Uterus (tissue), 2 donors: ENCODE measurements at regions not wholly inside any gene's neighbourhood (a gene's known extent, or its start where the extent isn't known, plus 50 kb on each side); places are given as distances from the start of the nearest gene placed in this dataset.

ENCODE experiments used
- CTCF ChIP-seq, 4 experiments: fragments of 200-600 bp in 2 of 4; fragments of 450-650 bp in 2 of 4; sonication (generic) in 2 of 4; IDR thresholded peaks; one replicate each; pipeline ENCODE4 v1.5.1; 2016 to 2019; ENCODE audit warnings: antibody characterized with exemption in 4 of 4, mild to moderate bottlenecking in 2 of 4, moderate library complexity in 1 of 4
- POLR2A ChIP-seq, 2 donors: fragments of 450-650 bp; IDR thresholded peaks; one replicate each; pipeline ENCODE4 v1.6.1; 2016; ENCODE audit warnings: antibody characterized with exemption in 2 of 2, mild to moderate bottlenecking in 1 of 2, moderate library complexity in 1 of 2

DNA sequence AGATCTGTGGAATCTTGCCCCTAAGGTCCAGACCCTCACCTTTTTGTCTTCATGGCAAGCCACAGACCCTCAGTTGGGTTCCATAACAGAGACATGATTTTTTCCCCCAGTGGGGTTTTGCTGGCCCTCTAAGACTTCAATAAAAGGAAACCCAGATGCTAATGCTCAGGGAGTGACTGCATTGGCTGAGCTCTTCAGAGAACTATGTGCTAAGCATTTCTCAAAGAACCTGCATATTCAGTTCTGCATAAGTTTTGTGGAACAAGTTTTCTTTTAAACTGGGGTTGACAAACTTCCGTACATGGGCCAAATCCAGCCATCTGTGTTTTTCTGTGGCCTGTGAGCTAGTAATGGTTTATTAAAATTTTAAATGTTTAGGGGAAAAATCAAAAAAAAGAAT is 159.8 kb upstream of the GDNF start:
- TF ChIP-seq CTCF (IDR thresholded peaks at IDR 0.05) = no peak
- TF ChIP-seq POLR2A (IDR thresholded peaks at IDR 0.05) = no peak
